VCaP (cell line): ENCODE measurements at regions not wholly inside any gene's neighbourhood (a gene's known extent, or its start where the extent isn't known, plus 50 kb on each side); places are given as distances from the start of the nearest gene placed in this dataset.

Source experiments
- H3K27ac ChIP-seq: fragments of 450-650 bp; 2 replicates; pipeline ENCODE4 v1.5.1; 2017
- TF ChIP-seq, protein P1 (sequence below): fragments of 450-650 bp; conservative IDR thresholded peaks from 2 replicates; pipeline ENCODE4 v1.5.1; 2017; ENCODE audit warnings: mild to moderate bottlenecking, moderate library complexity

DNA sequence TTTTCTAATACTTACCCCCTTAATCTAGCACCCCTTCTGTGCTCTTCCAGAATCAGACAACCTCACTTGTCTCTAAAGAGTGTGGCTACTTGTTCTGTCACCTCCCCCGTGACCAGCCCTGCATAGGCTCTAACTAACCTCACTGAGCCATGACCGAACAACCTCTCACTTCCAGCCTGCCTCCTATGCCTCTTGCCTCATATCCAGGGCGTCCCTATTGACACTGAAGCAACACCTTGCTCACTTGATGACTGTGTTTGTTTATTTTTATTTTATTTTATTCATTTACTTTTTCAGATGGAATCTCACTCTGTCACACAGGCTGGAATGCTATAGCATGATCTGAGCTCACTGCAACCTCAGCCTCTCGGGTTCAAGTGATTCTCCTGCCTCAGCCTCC, 235.1 kb upstream of the B3GALT2 start:
- H3K27ac ChIP-seq = no peak overlapping the region
- TF ChIP-seq, protein P1, sequence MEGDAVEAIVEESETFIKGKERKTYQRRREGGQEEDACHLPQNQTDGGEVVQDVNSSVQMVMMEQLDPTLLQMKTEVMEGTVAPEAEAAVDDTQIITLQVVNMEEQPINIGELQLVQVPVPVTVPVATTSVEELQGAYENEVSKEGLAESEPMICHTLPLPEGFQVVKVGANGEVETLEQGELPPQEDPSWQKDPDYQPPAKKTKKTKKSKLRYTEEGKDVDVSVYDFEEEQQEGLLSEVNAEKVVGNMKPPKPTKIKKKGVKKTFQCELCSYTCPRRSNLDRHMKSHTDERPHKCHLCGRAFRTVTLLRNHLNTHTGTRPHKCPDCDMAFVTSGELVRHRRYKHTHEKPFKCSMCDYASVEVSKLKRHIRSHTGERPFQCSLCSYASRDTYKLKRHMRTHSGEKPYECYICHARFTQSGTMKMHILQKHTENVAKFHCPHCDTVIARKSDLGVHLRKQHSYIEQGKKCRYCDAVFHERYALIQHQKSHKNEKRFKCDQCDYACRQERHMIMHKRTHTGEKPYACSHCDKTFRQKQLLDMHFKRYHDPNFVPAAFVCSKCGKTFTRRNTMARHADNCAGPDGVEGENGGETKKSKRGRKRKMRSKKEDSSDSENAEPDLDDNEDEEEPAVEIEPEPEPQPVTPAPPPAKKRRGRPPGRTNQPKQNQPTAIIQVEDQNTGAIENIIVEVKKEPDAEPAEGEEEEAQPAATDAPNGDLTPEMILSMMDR = no peak

DNA sequence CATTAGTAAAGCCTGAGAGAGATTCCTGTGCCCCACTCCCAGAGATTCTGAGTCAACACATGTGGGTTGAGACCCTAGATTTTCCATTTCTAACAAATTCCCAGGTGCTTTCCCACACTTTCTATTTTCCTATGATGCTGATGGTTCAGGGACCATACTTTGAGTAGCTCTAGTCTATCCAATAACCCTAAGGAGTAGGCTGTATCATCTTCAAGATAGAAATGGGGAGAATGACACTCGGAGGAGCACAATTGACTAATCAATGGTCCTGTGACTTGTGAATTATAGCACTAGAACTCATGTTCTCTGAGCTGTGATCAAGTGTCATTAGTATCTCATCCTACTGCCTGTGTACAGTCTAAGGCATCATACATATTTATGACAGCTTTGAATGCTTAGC, 232.9 kb upstream of the B3GALT2 start:
- TF ChIP-seq, protein P1 = no peak
- no peak overlapping the region for H3K27ac ChIP-seq

DNA sequence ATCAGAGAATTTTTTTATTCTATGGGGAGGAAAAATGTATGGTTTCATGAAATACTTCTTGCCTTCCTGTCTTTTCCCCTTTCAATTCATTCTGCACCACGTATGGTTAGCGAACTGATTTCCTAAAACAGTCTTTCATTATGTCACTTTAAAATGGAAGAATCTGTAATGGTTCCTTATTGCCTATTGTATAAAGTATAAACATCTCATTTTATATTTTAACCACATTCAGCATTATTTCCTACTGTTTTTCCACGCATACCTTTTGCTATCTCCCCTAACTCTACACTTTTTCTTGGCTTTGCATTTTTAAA, 232.3 kb upstream of the B3GALT2 start:
- H3K27ac ChIP-seq = no peak overlapping the region
- TF ChIP-seq, protein P1 = no peak

DNA sequence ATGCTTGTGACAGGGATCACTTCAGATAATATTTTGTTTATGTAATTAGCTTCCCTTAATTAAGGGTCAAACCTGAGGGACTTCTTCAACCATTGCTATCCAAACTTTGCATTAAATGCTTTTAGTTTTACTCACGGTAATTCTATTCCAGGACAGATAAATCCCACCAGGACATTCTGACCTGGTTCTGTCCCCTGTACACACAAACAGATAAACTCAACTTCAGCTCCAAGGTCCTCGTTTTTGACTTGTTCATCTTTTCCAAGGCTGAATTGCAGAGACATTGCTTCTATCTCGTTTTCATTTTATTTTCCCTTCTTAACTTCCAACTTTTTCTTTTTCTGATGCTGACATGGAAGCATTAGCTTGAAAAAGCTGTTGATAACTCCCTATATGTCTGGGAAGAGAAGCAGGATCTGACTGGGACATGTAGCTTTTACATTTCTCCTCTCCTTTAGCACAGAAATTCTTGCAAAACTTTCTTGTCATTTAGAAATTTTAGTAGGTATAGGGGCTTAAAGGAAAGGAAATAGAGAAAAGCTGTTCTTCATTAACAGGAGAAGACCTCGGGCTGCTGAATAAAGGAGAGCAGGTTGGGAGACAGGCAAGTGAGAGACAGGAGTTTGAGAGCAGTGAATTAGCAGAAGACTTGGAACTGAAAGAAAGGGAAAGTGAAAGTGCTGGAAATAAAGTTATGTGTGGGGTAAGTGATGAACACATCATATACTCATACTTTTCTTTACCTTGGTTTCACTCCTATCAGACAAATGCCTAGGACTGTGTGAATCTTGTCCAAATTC, 231.7 kb upstream of the B3GALT2 start:
- H3K27ac ChIP-seq = no peak overlapping the region
- TF ChIP-seq, protein P1 = no peak

DNA sequence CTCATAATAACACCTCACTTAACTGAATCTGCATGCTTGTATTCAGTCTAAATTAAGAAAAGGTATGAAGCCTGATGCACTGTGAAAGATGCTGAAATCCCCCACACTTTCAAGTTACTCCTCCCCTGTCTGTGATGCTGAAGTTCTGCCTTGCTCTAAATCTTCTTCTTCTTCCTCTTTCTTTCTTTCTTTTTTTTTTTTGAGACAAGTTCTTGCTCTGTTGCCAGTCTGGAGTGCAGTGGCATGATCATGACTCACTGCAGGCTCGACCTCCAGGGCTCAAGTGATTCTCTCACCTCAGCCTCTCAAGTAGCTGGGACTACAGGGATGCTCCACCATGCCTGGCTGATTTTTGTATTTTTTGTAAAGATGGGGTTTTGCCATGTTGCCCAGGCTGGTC, 231.0 kb upstream of the B3GALT2 start:
- TF ChIP-seq, protein P1 = no peak
- no peak overlapping the region for H3K27ac ChIP-seq

DNA sequence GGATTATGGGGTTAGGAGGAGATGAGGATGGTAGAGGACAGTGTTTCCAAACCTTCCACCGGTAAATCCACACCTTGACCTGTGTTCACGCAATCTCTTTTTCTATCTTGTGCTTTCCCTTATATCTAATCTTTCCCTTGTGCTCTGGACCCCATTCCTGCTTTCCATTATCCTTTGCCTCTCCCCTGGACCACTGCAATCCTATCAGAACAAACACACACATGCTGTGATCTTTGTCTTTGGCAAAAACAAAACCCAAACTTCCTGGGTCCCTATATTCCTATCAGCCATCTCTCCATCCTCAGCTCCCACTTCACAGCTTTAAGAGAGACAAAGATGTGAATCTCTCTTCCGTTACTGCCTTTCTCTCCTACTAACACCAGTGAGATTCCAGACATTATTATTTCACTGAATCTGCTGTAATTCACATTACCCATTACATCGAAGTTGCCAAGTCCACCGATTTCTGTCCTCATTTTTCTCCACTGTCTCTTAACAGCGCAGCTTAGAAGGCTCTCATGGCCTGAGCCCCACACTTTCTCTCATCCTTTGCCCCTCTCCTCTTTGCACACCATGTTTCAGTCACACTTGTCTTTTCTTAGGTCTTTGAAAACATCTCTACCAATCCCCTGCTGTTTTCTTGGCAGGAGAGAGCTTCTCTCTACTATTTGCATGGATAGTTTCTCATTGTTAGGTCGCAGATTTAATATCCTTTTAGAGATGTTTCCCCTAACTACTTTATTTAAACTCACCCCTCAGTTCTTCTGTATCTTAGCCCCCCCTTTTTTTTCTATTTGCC, 230.0 kb upstream of the B3GALT2 start:
- TF ChIP-seq, protein P1 = no peak
- H3K27ac ChIP-seq = no peak overlapping the region

DNA sequence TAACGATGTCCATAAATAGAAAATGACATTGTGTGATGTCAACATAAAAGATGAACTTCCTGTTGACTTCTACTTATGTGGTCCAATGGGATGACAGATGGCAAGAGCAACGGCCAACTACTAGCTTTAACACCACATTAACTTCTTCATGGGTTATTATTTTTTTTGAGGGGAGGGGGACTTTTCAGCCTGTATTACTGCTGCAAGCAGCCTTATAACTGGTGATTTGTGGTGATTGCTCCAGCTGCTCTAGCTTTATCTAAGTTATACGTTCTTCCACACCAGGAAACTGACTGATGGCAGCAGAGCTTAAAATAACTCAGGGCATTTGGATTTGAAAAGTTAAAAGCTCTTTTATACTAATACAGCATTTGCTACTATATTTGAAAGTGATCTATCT, 228.8 kb upstream of the B3GALT2 start:
- TF ChIP-seq, protein P1 = no peak

More for the DNA sequence above, 228.8 kb upstream of the B3GALT2 start:
- H3K27ac ChIP-seq = no peak overlapping the region
